ENCODE measurements at regions not wholly inside any gene's neighbourhood (a gene's known extent, or its start where the extent isn't known, plus 50 kb on each side); places are given as distances from the start of the nearest gene placed in this dataset.

- Histone ChIP-seq H3K27me3 (replicated peaks) (no peaks in the 10 kb centered on the region), H3K36me3 (replicated peaks) (no peaks in the 10 kb centered on the region), H3K4me3 (ENCODE audit: low read depth, low read length) (no peak overlapping the region), H3K27ac (no peak overlapping the region)
- no peak for DNase-seq
- TF ChIP-seq CTCF (IDR thresholded peaks at IDR 0.05; ENCODE audit: low read depth, low read length, missing control alignments) = no peak
- in situ Hi-C loops (cut with HindIII; ENCODE audit: low pct_ligation_motif_present, low sequenced_read_pairs) = no loop called here
Measured at GRCh38 chr5:68384936-68385594, 169.5 kb downstream of the PIK3R1 start.

GRCh38 chr5:68385936-68386335, 170.4 kb downstream of the PIK3R1 start:
- Histone ChIP-seq H3K4me3 (ENCODE audit: low read depth, low read length) (no peak overlapping the region), H3K36me3 (replicated peaks) (no peaks in the 10 kb centered on the region), H3K27me3 (replicated peaks) (no peaks in the 10 kb centered on the region), H3K27ac (no peak overlapping the region)
- no peak for TF ChIP-seq CTCF (IDR thresholded peaks at IDR 0.05; ENCODE audit: low read depth, low read length, missing control alignments)
- no peak for DNase-seq
- in situ Hi-C loops (cut with HindIII; ENCODE audit: low pct_ligation_motif_present, low sequenced_read_pairs) = no loop called here

- Histone ChIP-seq H3K4me3 (ENCODE audit: low read depth, low read length) (no peak overlapping the region), H3K27me3 (replicated peaks) (no peaks in the 10 kb centered on the region), H3K27ac (no peak overlapping the region), H3K36me3 (replicated peaks) (no peaks in the 10 kb centered on the region)
- no peak for TF ChIP-seq CTCF (IDR thresholded peaks at IDR 0.05; ENCODE audit: low read depth, low read length, missing control alignments)
- DNase-seq = no peak
- in situ Hi-C loops (cut with HindIII; ENCODE audit: low pct_ligation_motif_present, low sequenced_read_pairs) = no loop called here
Measured at GRCh38 chr5:68387074-68387796, 171.7 kb downstream of the PIK3R1 start.

GRCh38 chr5:68389618-68390017, 174.1 kb downstream of the PIK3R1 start:
- H3K27ac ChIP-seq = no peak overlapping the region
- in situ Hi-C loops (cut with HindIII; ENCODE audit: low pct_ligation_motif_present, low sequenced_read_pairs) = no loop called here
- no peak for TF ChIP-seq CTCF (IDR thresholded peaks at IDR 0.05; ENCODE audit: low read depth, low read length, missing control alignments)
- DNase-seq = no peak
- no peak overlapping the region for H3K4me3 ChIP-seq (ENCODE audit: low read depth, low read length)
- H3K36me3 ChIP-seq (replicated peaks) = no peaks in the 10 kb centered on the region
- no peaks in the 10 kb centered on the region for H3K27me3 ChIP-seq (replicated peaks)

GRCh38 chr5:68392617-68393016, 177.1 kb downstream of the PIK3R1 start:
- H3K27ac ChIP-seq = no peak overlapping the region
- TF ChIP-seq CTCF (IDR thresholded peaks at IDR 0.05; ENCODE audit: low read depth, low read length, missing control alignments) = no peak
- H3K36me3 ChIP-seq (replicated peaks) = no peaks in the 10 kb centered on the region
- no peak overlapping the region for H3K4me3 ChIP-seq (ENCODE audit: low read depth, low read length)
- no peaks in the 10 kb centered on the region for H3K27me3 ChIP-seq (replicated peaks)
- in situ Hi-C loops (cut with HindIII; ENCODE audit: low pct_ligation_motif_present, low sequenced_read_pairs) = no loop called here
- no peak for DNase-seq
